22Rv1 (cell line): ENCODE measurements at regions not wholly inside any gene's neighbourhood (a gene's known extent, or its start where the extent isn't known, plus 50 kb on each side); places are given as distances from the start of the nearest gene placed in this dataset.

Experiments
- H3K27ac ChIP-seq: fragments of 450-650 bp; 2 replicates; pipeline ENCODE4 v1.5.1; 2017
- ZFX ChIP-seq: fragments of 450-650 bp; IDR thresholded peaks from 2 replicates; pipeline ENCODE4 v1.6.1; 2017; ENCODE audit warnings: antibody characterized with exemption, borderline replicate concordance
- TF ChIP-seq, protein P1 (sequence below): fragments of 450-650 bp; IDR thresholded peaks from 2 replicates; pipeline ENCODE4 v1.5.1; 2017; ENCODE audit warnings: mild to moderate bottlenecking

DNA sequence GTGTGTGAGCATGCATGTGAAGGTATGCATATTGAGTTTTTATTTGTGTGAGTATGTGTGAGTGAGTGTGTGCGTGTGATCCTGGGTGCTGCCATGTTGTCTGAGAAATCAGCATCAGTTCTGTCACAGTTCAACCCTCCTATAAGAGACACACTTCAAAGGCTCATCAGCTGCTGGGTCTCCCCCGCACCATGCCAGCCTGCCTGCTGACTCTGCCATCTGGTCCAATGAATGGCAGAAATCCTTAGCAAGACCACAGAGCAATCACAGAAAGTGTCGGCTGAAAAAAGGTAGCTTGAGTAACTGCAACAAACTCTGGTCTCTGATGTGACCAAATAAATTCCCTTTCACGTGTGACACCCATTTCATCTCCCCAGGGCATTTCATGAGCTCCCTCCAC lies 381.8 kb upstream of the MAF start:
- no peak overlapping the region for H3K27ac ChIP-seq
- TF ChIP-seq, protein P1, sequence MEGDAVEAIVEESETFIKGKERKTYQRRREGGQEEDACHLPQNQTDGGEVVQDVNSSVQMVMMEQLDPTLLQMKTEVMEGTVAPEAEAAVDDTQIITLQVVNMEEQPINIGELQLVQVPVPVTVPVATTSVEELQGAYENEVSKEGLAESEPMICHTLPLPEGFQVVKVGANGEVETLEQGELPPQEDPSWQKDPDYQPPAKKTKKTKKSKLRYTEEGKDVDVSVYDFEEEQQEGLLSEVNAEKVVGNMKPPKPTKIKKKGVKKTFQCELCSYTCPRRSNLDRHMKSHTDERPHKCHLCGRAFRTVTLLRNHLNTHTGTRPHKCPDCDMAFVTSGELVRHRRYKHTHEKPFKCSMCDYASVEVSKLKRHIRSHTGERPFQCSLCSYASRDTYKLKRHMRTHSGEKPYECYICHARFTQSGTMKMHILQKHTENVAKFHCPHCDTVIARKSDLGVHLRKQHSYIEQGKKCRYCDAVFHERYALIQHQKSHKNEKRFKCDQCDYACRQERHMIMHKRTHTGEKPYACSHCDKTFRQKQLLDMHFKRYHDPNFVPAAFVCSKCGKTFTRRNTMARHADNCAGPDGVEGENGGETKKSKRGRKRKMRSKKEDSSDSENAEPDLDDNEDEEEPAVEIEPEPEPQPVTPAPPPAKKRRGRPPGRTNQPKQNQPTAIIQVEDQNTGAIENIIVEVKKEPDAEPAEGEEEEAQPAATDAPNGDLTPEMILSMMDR, result no peak
- TF ChIP-seq ZFX, result no peak

DNA sequence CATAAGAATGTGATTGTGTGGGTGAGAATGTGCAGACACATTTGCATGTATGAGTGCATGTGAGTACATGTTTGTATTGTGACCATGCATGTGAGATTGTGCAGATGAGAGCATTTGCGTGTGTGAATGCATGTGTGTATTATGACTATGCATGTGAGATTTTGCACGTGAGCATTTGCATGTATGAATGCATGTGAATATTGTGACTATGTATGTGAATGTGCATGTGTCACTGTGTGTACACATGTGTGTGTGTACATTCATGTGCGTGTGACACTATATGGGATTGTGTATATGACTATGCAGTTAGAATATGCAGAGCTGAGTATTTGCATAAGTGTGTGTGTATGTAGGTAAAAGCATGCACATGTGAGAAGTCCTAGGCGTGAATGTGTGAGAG lies 381.3 kb upstream of the MAF start:
- TF ChIP-seq, protein P1, result no peak
- no peak for TF ChIP-seq ZFX

DNA sequence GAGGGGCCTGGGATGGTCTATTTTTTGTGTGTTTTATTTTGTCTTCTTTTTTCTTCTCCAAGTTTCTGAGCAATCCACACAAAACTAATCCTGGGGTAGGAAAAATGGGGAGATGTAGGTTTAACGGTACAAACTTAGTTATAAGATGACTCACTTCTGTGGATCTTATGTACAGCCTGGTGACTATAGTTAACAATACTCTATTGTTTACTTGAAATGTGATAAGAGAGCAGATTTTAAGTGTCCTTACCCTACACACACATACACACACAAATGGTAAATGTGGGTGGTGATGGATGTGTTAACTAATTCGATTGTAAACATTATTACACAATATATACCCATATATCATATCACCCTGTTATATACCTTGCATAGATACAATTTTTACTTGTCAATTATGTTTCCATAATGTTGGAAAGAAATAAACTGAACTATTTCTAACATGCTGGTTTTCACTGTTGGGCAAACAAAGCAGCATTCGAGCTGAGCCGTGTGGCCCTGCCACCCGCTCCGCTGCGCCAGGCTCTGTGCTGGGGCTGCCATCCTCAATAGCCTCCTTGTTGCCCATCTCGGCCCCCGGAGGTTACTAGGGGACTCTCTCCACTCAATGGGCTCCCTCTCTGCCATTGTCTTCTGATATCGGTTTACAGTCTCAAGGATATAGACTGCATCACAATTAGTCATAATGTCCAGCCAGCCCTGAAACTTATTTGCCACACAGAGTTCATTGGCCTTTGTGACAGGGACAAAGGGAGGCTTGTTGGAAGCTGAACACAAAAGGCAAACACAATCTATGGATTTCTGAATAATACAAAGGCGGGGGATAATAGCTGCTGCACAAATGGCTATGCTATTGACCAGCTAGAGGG lies 380.3 kb upstream of the MAF start:
- TF ChIP-seq ZFX, result no peak
- TF ChIP-seq, protein P1, result no peak

More for the DNA sequence above, 381.3 kb upstream of the MAF start:
- no peak overlapping the region for H3K27ac ChIP-seq

DNA sequence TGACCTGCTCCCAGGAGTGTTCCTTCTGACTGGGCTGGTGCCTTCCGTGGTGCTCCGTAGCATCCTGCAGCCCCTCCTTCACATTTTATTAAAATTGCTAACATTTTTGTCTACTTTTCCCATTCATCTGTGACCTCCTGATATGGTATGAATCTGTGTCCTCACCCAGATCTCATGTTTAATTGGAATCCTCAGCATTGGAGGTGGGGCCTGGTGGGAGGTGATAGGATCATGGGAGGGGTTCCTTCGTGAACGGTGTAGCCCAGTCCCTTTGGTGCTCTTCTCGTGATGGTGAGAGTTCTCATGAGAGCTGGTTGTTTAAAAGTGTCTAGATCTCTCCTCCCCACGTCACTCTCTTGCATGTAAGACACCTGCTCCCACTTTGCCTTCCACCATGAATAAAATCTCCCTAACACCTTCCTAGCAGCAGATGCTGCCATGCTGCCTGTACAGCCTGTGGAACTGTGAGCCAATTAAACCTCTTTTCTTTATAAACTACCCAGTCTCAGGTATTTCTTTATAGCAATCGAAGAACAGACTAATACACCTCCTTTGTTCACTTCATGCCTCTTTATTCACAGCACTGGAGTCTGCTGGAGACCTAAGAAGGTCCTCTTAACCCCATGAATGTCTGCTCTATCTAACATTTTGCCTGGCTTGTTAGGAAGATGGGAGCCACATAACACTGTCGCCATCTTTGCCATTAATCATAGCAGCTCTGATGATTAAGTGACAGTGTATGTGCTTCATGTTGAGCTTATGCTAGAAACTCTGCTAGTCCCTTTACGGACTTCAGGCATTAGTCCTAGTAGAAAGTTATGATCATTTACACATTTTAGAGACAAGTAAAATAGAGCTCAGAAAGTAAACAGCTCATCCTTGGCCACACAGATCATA lies 377.7 kb upstream of the MAF start:
- H3K27ac ChIP-seq, result no peak overlapping the region
- TF ChIP-seq, protein P1, result no peak
- no peak for TF ChIP-seq ZFX

More for the DNA sequence above, 380.3 kb upstream of the MAF start:
- no peak overlapping the region for H3K27ac ChIP-seq

DNA sequence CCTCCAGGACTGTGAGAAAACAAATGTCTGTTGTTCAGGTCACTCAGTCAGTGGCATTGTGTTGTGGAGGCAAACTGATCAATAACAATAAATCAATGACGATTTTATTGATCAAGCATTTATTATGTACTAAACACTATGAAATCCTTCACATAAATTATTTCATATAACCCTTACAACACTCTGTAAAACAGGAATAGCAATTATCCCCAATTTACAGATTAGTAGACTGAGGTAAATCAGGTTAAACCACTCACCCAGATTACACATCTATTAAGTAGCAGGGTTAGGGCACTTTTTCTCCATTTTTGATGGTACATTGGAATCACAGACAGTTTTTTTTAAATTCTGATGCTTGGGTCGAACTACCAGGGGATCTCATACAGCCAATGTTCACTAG lies 372.8 kb upstream of the MAF start:
- no peak overlapping the region for H3K27ac ChIP-seq
- no peak for TF ChIP-seq ZFX
- TF ChIP-seq, protein P1, result no peak

DNA sequence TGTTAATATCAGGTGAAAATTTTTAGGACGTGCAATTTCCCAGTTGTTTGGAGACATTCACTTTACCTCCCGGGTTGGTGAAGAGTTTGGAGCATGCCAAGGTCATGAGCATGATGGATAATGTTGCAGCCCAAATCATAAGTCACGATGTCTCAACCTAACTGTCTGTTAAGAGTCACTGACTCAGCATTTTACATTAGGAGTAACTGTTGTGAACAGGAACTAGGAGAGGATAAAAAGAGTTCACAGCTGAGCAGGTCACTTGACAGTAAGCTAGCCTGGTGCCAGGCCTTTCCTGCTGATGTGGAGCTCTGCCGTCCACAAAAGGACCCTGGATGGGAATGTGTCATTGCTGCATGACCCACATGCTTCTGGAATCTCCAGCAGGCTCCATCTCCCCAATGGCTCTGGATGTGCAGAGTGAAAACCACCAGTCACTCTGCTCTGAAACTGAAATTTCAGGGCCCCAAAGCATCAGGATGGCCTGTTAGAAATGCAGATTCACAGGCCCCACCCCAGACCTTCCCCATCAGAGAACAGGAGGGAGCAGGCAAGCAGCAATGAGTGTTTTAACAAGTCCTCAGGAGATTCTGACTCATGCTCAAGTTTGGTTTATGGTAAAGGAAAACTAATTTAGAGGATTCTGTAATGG lies 371.6 kb upstream of the MAF start:
- no peak overlapping the region for H3K27ac ChIP-seq
- TF ChIP-seq, protein P1, result no peak
- TF ChIP-seq ZFX, result no peak
